Mucosa of stomach (tissue), 1 donor: ENCODE measurements at regions not wholly inside any gene's neighbourhood (a gene's known extent, or its start where the extent isn't known, plus 50 kb on each side); places are given as distances from the start of the nearest gene placed in this dataset.

ENCODE experiments used
- H3K27me3 ChIP-seq: one replicate; pipeline ENCODE4 v1.7.0; 2013; ENCODE audit warnings: mild to moderate bottlenecking, low read length; ENCODE audit not compliant: control insufficient read depth, insufficient read depth
- H3K36me3 ChIP-seq: one replicate; pipeline ENCODE4 v1.7.0; 2013; ENCODE audit warnings: low read length; ENCODE audit not compliant: control insufficient read depth, insufficient read depth
- H3K4me1 ChIP-seq: one replicate; pipeline ENCODE4 v1.7.0; 2013; ENCODE audit warnings: mild to moderate bottlenecking, low read length; ENCODE audit not compliant: control insufficient read depth, insufficient read depth
- H3K4me3 ChIP-seq: one replicate; pipeline ENCODE4 v1.7.0; 2013; ENCODE audit warnings: low read length
- H3K9ac ChIP-seq: one replicate; pipeline ENCODE4 v1.7.0; 2013; ENCODE audit warnings: mild to moderate bottlenecking, low read length, moderate library complexity
- H3K9me3 ChIP-seq: one replicate; pipeline ENCODE4 v1.7.0; 2013; ENCODE audit warnings: mild to moderate bottlenecking, low read length, moderate library complexity; ENCODE audit not compliant: control insufficient read depth
- donor health status: Pancreatic carcinoma.

- Histone ChIP-seq H3K4me3 (no peak overlapping the region), H3K9ac (no peak overlapping the region), H3K36me3 (no peaks in the 10 kb centered on the region), H3K4me1 (no peaks in the 10 kb centered on the region), H3K9me3 (no peaks in the 10 kb centered on the region), H3K27me3 (no peaks in the 10 kb centered on the region)
These were observed 270.0 kb upstream of the CAND1 start for GRCh38 chr12:66999141-66999540.

DNA sequence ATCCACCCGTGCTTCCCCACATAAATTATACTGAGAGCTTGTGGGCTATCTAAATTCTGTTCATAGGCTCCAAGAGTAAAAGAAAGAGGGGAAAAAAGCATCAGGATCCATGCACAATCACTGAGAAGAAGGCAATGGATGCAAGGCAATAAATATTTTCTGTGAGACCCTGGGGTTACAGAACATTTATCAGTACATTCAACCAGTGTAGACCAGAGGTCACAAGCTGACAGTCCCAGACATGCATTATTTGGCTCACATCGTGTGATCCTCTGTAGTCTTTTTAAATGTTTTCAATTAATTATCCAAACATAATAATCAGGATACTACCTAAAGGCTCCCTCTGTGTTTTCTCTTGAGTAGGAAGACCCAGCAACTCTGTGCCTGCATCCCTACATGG, 267.9 kb upstream of the CAND1 start:
- no peaks in the 10 kb centered on the region for H3K36me3 ChIP-seq
- no peaks in the 10 kb centered on the region for H3K27me3 ChIP-seq

DNA sequence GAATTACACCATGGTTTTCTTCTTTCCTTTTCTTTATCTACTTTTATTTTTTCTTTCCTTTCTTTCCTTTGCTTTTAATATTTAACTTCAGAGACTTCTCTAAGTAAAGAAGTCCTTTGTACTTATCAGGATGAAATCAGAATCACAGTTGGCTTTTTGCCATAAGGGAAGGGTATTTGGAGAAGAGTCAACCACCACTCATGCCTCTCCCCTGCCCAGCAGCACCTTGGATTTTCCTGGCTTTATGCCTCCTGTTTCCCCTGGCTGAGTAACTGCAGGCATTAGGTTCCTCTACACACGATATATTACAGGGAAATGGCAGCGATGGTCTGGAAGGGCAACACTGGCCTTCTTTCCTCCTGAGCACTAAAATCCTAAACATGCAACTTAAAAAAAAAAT, 266.4 kb upstream of the CAND1 start:
- Histone ChIP-seq H3K9me3 (no peaks in the 10 kb centered on the region), H3K36me3 (no peaks in the 10 kb centered on the region), H3K4me3 (no peak overlapping the region), H3K27me3 (no peaks in the 10 kb centered on the region), H3K9ac (no peak overlapping the region), H3K4me1 (no peaks in the 10 kb centered on the region)

More for the DNA sequence above, 267.9 kb upstream of the CAND1 start:
- Histone ChIP-seq H3K4me3 (no peak overlapping the region), H3K9ac (no peak overlapping the region), H3K9me3 (no peaks in the 10 kb centered on the region), H3K4me1 (no peaks in the 10 kb centered on the region)

GRCh38 chr12:67006610-67007009, 262.5 kb upstream of the CAND1 start:
- no peaks in the 10 kb centered on the region for H3K4me1 ChIP-seq
- no peak overlapping the region for H3K4me3 ChIP-seq
- H3K27me3 ChIP-seq = no peaks in the 10 kb centered on the region
- H3K9me3 ChIP-seq = no peaks in the 10 kb centered on the region
- no peaks in the 10 kb centered on the region for H3K36me3 ChIP-seq
- no peak overlapping the region for H3K9ac ChIP-seq

- no peak overlapping the region for H3K9ac ChIP-seq
- no peaks in the 10 kb centered on the region for H3K4me1 ChIP-seq
- H3K36me3 ChIP-seq = no peaks in the 10 kb centered on the region
- no peak overlapping the region for H3K4me3 ChIP-seq
- no peaks in the 10 kb centered on the region for H3K27me3 ChIP-seq
- no peaks in the 10 kb centered on the region for H3K9me3 ChIP-seq
These were observed 254.5 kb upstream of the CAND1 start for GRCh38 chr12:67014642-67015041.

GRCh38 chr12:67018105-67018504, 251.1 kb upstream of the CAND1 start:
- Histone ChIP-seq H3K9ac (no peak overlapping the region), H3K36me3 (no peaks in the 10 kb centered on the region), H3K9me3 (no peaks in the 10 kb centered on the region), H3K27me3 (no peaks in the 10 kb centered on the region), H3K4me1 (no peaks in the 10 kb centered on the region), H3K4me3 (no peak overlapping the region)

GRCh38 chr12:67019070-67019469, 250.1 kb upstream of the CAND1 start:
- Histone ChIP-seq H3K9me3 (no peaks in the 10 kb centered on the region), H3K9ac (no peak overlapping the region), H3K36me3 (no peaks in the 10 kb centered on the region), H3K27me3 (no peaks in the 10 kb centered on the region), H3K4me3 (no peak overlapping the region), H3K4me1 (no peaks in the 10 kb centered on the region)

DNA sequence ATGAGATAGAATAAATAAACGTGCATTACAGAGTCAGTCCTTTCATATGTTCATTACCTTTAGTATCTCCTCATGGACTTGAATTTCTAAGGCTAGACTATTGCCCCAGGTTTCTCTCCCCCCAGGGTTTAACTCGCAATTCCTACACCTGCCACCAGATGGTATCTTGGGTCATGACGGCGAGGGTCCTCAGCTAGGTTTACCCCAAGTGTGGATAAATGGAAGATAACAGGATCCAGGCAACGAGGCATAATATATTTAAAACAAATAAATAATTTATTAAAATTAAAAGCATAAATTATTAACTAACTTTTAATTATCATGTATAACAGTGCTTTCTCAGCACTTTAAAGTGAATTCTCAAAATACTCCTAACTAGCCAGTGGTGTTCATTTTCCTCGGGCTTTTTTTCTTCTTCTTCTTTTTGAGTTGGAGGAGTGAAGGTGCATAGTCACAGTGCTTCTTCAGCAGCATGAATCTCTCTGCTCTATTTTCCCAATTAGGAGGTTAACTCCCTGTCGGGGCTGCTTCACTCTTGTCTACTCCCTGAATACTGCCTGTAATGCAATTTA, 243.5 kb upstream of the CAND1 start:
- no peaks in the 10 kb centered on the region for H3K4me1 ChIP-seq

DNA sequence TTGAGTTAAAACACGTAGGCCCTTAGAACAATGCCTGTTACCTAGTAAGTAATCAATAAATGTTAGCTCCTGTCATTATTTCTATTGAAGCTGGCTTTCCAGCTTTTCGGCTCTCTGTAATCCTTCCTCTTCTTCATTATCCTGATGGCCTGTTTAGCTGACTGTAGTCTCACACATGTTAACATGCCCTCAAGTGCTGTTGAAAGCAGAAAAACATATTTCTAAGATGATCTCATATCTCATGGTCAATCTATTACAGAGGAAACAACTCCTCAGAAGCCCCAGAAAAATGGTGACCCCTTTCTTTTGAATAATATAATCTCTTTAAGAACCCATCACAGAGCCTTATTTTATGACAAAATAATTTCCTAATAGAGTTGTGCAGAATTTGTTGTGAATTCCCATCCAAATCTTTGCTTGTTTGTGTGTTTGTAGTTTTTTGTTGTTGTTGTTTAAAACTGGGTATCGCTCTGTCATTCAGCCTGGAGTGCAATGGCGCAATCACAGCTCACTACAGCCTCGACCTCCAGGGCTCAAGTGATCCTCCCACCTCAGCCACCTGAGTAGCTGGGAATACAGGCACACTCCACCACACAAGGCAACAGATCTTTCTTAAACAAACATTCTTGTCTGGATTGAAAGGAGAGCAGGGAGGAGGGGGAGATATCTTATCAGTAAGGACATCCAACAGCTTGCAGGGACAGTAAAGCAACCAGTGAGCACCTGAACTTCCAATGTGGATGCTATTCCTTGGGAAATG, 242.5 kb upstream of the CAND1 start:
- Histone ChIP-seq H3K27me3 (no peaks in the 10 kb centered on the region), H3K4me1 (no peaks in the 10 kb centered on the region), H3K4me3 (no peak overlapping the region), H3K9ac (no peak overlapping the region), H3K36me3 (no peaks in the 10 kb centered on the region), H3K9me3 (no peaks in the 10 kb centered on the region)

More for the DNA sequence above, 243.5 kb upstream of the CAND1 start:
- Histone ChIP-seq H3K4me3 (no peak overlapping the region), H3K27me3 (no peaks in the 10 kb centered on the region), H3K9ac (no peak overlapping the region), H3K36me3 (no peaks in the 10 kb centered on the region), H3K9me3 (no peaks in the 10 kb centered on the region)

DNA sequence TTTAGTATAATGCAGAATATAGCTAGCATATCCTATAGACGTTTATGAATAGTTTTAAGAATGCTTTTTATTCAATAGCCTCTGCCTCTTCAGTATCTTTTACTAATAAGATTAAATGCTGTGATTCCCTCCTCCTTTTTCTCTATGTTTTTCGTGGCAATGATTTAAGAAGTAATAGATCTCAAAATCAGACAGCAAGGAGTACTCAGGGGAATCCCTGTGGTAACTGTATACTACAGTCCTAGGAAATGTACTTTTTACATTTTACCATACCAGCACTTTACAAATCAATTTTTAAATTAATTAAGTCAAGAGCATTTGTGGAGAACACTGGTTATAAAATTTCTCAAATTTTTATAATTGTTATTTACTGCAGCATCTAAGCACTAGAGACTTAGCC, 240.6 kb upstream of the CAND1 start:
- H3K27me3 ChIP-seq = no peaks in the 10 kb centered on the region
- no peak overlapping the region for H3K4me3 ChIP-seq
- H3K9ac ChIP-seq = no peak overlapping the region
- no peaks in the 10 kb centered on the region for H3K9me3 ChIP-seq
- no peaks in the 10 kb centered on the region for H3K4me1 ChIP-seq
- no peaks in the 10 kb centered on the region for H3K36me3 ChIP-seq

DNA sequence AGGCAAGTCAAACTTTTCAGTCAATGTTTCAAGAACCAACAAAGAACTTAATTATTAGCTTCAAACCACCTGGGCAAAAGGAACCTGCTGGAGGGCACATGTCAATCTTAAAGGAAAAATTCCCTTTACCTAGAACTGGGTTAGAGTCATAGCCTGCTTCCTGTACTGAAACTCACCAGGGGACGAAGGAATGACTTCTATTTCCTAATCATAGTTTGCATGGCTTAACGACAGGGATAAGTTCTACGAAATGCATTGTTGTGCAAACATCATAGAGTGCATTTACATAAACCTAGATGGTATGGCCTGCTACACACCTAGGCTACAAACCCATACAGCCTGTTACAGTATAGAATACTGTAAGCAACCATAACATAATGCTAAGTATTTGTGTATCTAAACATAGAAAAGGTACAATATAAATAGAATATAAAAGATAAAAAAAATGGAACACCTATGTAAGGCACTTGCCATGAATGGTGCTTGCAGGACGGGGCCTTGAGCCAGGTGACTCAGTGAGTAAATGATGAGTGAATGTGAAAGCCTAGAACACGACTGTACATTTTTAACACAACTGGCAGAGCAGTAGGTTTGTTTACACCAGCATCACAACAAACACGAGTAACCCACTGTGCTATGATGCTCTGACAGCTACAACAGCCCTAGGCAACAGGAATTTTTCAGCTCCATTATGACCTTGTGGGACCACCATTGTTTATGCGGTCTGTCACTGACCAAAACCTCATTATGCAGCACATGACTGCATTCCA, 234.9 kb upstream of the CAND1 start:
- H3K36me3 ChIP-seq = no peaks in the 10 kb centered on the region
- H3K9ac ChIP-seq = no peak overlapping the region
- no peaks in the 10 kb centered on the region for H3K27me3 ChIP-seq
- H3K4me1 ChIP-seq = no peaks in the 10 kb centered on the region
- no peak overlapping the region for H3K4me3 ChIP-seq
- no peaks in the 10 kb centered on the region for H3K9me3 ChIP-seq

- no peaks in the 10 kb centered on the region for H3K36me3 ChIP-seq
- no peaks in the 10 kb centered on the region for H3K9me3 ChIP-seq
These were observed 234.0 kb upstream of the CAND1 start for GRCh38 chr12:67035121-67035520.

More at GRCh38 chr12:67035121-67035520, 234.0 kb upstream of the CAND1 start:
- Histone ChIP-seq H3K4me1 (no peaks in the 10 kb centered on the region), H3K27me3 (no peaks in the 10 kb centered on the region), H3K9ac (no peak overlapping the region), H3K4me3 (no peak overlapping the region)
